ENCODE measurements at regions not wholly inside any gene's neighbourhood (a gene's known extent, or its start where the extent isn't known, plus 50 kb on each side); places are given as distances from the start of the nearest gene placed in this dataset.

DNA sequence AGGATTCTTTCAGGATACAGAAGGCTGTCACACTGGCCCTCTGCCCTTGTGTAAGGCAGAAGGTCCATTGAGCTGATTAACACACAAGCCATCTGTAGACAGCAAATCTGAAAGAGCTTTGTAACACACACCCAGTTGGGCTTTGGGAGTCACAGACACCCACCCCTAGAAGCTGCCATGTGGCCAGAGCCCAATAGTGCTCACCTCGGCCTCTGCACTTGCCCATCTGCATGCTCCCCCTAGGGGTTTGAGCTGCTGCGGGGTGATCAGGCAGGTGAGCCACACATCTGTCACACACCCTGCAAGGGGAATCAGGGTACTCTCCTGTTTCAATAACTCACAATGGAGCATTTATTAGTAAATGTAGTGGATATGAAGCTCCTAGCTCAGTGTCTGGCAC, 138.3 kb downstream of the CHD9NB start:
- no peak overlapping the region for H3K27ac ChIP-seq (ENCODE audit: low read depth, low read length)
- H4K8ac ChIP-seq (ENCODE audit: extremely low read depth, insufficient read depth, low read length) = no peak overlapping the region
- H3K4ac ChIP-seq (replicated peaks; ENCODE audit: insufficient read length, low read depth, low read length) = no peak overlapping the region
- no peak overlapping the region for H3K4me2 ChIP-seq (ENCODE audit: insufficient read depth in 1 of 2, low read depth in 2 of 2, low read length in 2 of 2)
- no peak overlapping the region for H4K5ac ChIP-seq (ENCODE audit: insufficient read length, low read depth, low read length)
- no peak overlapping the region for H2BK5ac ChIP-seq (ENCODE audit: low read depth, low read length)
- 72% methylated on average over 2 of the region's 2 CpGs; no CpG with 5 or more reads in 1 of the 2 experiments for WGBS, 2 experiments (ENCODE audit: extremely low coverage in 1 of 2, insufficient coverage in 1 of 2, insufficient read length in 1 of 2, insufficient replicate concordance in 2 of 2, low coverage in 1 of 2, low lambda C conversion rate in 2 of 2, missing lambda C conversion rate in 1 of 2)
- H2AK5ac ChIP-seq (ENCODE audit: low read depth, low read length) = no peak overlapping the region
- DNase-seq (ENCODE audit: low read depth in 1 of 2, low spot score in 2 of 2) (peak in 1 of 2 experiments; percentile 53), FAIRE-seq (no peak)
- no peak overlapping the region for H3K23ac ChIP-seq (ENCODE audit: insufficient read length)
- H3K36me3 ChIP-seq (ENCODE audit: control insufficient read depth in 2 of 4, insufficient read depth in 4 of 4, low read length in 3 of 4) = no peaks in the 10 kb centered on the region
- no peak overlapping the region for H2BK20ac ChIP-seq (ENCODE audit: low read length)
- CTCF ChIA-PET (ENCODE audit: partially characterized antibody) = interaction anchor here (0.5 to 7.6 kb wide), 36 partner anchors 12 to 907 kb away, joined by 3 to 78 read pairs (median 4); partner anchors contain the start of gene TOX3
- H3K14ac ChIP-seq (ENCODE audit: insufficient read length) = no peak overlapping the region
- H2AFZ ChIP-seq (ENCODE audit: low read length) = peak overlapping the region; percentile 65; the same call in 1 of the 2 replicates
- POLR2A ChIA-PET (ENCODE audit: partially characterized antibody) = interaction anchor here (0.5 kb wide), 1 partner anchor 734 kb away, joined by 3 read pairs; no protein-coding TSS in a partner anchor
- H3K4me1 ChIP-seq (replicated peaks in 1 of 4; ENCODE audit: control insufficient read depth in 3 of 4, insufficient read depth in 4 of 4, low read length in 3 of 4) = no peaks in the 10 kb centered on the region; a peak in 1 of 7 replicates
- H2BK15ac ChIP-seq (ENCODE audit: low read length) = no peak overlapping the region
- H3K79me2 ChIP-seq (ENCODE audit: control insufficient read depth in 1 of 2, insufficient read depth in 2 of 2, low read length in 2 of 2) = no peaks in the 10 kb centered on the region
- no peak overlapping the region for H3K18ac ChIP-seq (ENCODE audit: extremely low read depth, low read length)
- H3K56ac ChIP-seq (replicated peaks; ENCODE audit: insufficient read length, low read depth, low read length) = no peak overlapping the region
- no peaks in the 10 kb centered on the region for H3K27me3 ChIP-seq (replicated peaks in 1 of 4; ENCODE audit: control insufficient read depth in 3 of 4, extremely low read depth in 1 of 4, insufficient read depth in 3 of 4, low read length in 3 of 4)
- no peak overlapping the region for H3K4me3 ChIP-seq (ENCODE audit: extremely low read depth in 1 of 4, insufficient read depth in 2 of 4, low read depth in 3 of 4, low read length in 4 of 4)
- H2BK12ac ChIP-seq (ENCODE audit: low read depth, low read length) = no peak overlapping the region
- no peak overlapping the region for H4K91ac ChIP-seq (replicated peaks; ENCODE audit: insufficient read length, low read length)
- H3K9ac ChIP-seq (replicated peaks in 1 of 4; ENCODE audit: extremely low read depth in 1 of 4, low read depth in 3 of 4, low read length in 3 of 4) = no peak overlapping the region
- H4K20me1 ChIP-seq (replicated peaks in 1 of 2; ENCODE audit: control insufficient read depth in 1 of 2, insufficient read depth in 2 of 2, low read length in 2 of 2) = no peaks in the 10 kb centered on the region
- H3K9me3 ChIP-seq (ENCODE audit: insufficient read depth in 2 of 2, low read depth in 1 of 2, low read length in 1 of 2) = no peaks in the 10 kb centered on the region
- H3K23me2 ChIP-seq (ENCODE audit: low read depth, low read length) = no peaks in the 10 kb centered on the region
- no peak overlapping the region for H2BK120ac ChIP-seq (replicated peaks; ENCODE audit: low read depth, low read length)
- H3K79me1 ChIP-seq (ENCODE audit: low read depth, low read length) = no peaks in the 10 kb centered on the region
- TF ChIP-seq SIRT6 (IDR thresholded peaks at IDR 0.05; ENCODE audit: low read length) (no peak), EGR1 (IDR thresholded peaks at IDR 0.05; ENCODE audit: borderline replicate concordance, low read depth, low read length) (no peak), EP300 (IDR thresholded peaks at IDR 0.05; ENCODE audit: borderline replicate concordance in 1 of 2, low read depth in 2 of 2, low read length in 2 of 2) (no peak), RFX5 (IDR thresholded peaks at IDR 0.05; ENCODE audit: borderline replicate concordance, low read depth, low read length) (no peak), CTBP2 (IDR thresholded peaks at IDR 0.05; ENCODE audit: borderline replicate concordance, insufficient read depth, insufficient read length, low read length) (no peak), RAD21 (IDR thresholded peaks at IDR 0.05 in 1 of 2, conservative IDR thresholded peaks at IDR 0.05 in 1 of 2; ENCODE audit: low read depth in 2 of 2, low read length in 2 of 2) (peak; percentile 39 to 67; a peak in 3 of 4 replicates)
- TF ChIP-seq, protein P1, sequence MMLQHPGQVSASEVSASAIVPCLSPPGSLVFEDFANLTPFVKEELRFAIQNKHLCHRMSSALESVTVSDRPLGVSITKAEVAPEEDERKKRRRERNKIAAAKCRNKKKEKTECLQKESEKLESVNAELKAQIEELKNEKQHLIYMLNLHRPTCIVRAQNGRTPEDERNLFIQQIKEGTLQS (IDR thresholded peaks at IDR 0.05; ENCODE audit: insufficient read depth, low read depth, low read length) = no peak
- TF ChIP-seq, protein P2, sequence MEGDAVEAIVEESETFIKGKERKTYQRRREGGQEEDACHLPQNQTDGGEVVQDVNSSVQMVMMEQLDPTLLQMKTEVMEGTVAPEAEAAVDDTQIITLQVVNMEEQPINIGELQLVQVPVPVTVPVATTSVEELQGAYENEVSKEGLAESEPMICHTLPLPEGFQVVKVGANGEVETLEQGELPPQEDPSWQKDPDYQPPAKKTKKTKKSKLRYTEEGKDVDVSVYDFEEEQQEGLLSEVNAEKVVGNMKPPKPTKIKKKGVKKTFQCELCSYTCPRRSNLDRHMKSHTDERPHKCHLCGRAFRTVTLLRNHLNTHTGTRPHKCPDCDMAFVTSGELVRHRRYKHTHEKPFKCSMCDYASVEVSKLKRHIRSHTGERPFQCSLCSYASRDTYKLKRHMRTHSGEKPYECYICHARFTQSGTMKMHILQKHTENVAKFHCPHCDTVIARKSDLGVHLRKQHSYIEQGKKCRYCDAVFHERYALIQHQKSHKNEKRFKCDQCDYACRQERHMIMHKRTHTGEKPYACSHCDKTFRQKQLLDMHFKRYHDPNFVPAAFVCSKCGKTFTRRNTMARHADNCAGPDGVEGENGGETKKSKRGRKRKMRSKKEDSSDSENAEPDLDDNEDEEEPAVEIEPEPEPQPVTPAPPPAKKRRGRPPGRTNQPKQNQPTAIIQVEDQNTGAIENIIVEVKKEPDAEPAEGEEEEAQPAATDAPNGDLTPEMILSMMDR (IDR thresholded peaks at IDR 0.05; ENCODE audit: control extremely low read depth in 1 of 3, insufficient read depth in 1 of 3, low read depth in 1 of 3, low read length in 3 of 3) = peak; percentile 52 to 60 (median 58)
